ENCODE measurements at regions not wholly inside any gene's neighbourhood (a gene's known extent, or its start where the extent isn't known, plus 50 kb on each side); places are given as distances from the start of the nearest gene placed in this dataset.

DNA sequence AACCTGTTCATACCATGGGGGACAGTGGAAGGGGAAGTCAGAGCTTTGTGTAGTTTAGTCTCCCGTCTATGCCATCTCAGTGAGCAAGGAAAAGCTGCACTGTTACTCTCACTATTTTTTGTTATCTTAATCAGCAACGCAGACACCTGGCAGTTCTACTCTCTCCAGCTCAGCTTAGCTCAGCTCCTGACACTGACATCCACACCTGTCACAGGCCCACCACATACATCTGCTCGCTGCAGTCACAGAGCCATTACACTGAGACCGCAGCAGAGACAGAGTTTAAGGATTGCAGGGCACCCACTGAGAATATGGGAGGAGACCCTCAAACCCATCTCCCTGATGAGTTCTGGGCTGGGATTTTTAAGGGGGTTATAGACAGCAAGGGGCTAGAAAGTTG lies 257.3 kb upstream of the AKR1E2 start:
- TF ChIP-seq POLR2A (IDR thresholded peaks at IDR 0.05; ENCODE audit: low read depth, low read length) (no peak), POLR2AphosphoS5 (IDR thresholded peaks at IDR 0.05; ENCODE audit: low read depth, low read length) (no peak), TAF1 (IDR thresholded peaks at IDR 0.05; ENCODE audit: low read depth, low read length) (no peak)
